Right lobe of liver (tissue), 4 donors: ENCODE measurements at regions not wholly inside any gene's neighbourhood (a gene's known extent, or its start where the extent isn't known, plus 50 kb on each side); places are given as distances from the start of the nearest gene placed in this dataset.

ENCODE experiments used
- CTCF ChIP-seq, 4 donors: fragments of 200-600 bp in 3 of 4; fragments of 450-650 bp in 1 of 4; IDR thresholded peaks; one replicate each; pipeline versions ENCODE4 v1.5.1 to v1.8.0; 2016 to 2022; ENCODE audit warnings: antibody characterized with exemption in 4 of 4, mild to moderate bottlenecking in 2 of 4
- POLR2A ChIP-seq: fragments of 450-650 bp; IDR thresholded peaks from one replicate; pipeline ENCODE4 v1.6.1; 2017; ENCODE audit warnings: antibody characterized with exemption, mild to moderate bottlenecking
- donor health status: DM: no; HTN: no; CAD: no.
- donor health status: DM: no; HTN: no; CAD: no.
- donor health status: DM: no; HTN: yes; CAD: no.

GRCh38 chr15:92781925-92782453 is 118.1 kb upstream of the CHD2 start:
- TF ChIP-seq CTCF (IDR thresholded peaks at IDR 0.05): no peak
- TF ChIP-seq POLR2A: no peak
